Suppressor macrophage treated with lipopolysaccharide for 1 hour (primary cell): ENCODE measurements at regions not wholly inside any gene's neighbourhood (a gene's known extent, or its start where the extent isn't known, plus 50 kb on each side); places are given as distances from the start of the nearest gene placed in this dataset.

Experiments used
- DNase-seq, 3 donors: peaks; one replicate each; pipeline ENCODE4 v3.0.0-alpha.2; 2020 to 2022

- DNase-seq = no peak
These were observed 210.5 kb upstream of the PLEKHG7 start for GRCh38 chr12:92492291-92492690.

GRCh38 chr12:92489781-92490180 is 213.0 kb upstream of the PLEKHG7 start:
- DNase-seq = no peak

- peak in 1 of 3 donors; percentile 36 for DNase-seq
These were observed 214.1 kb upstream of the PLEKHG7 start for GRCh38 chr12:92488735-92489134.

- no peak for DNase-seq
These were observed 215.7 kb upstream of the PLEKHG7 start for GRCh38 chr12:92487138-92487485.

- DNase-seq = no peak
These were observed 216.2 kb upstream of the PLEKHG7 start for GRCh38 chr12:92486443-92487137.

- no peak for DNase-seq
These were observed 217.1 kb upstream of the PLEKHG7 start for GRCh38 chr12:92485351-92486348.

GRCh38 chr12:92482599-92482998 is 220.2 kb upstream of the PLEKHG7 start:
- peak; percentile 25 to 44 (median 36) for DNase-seq

GRCh38 chr12:92481066-92481465 is 221.7 kb upstream of the PLEKHG7 start:
- DNase-seq = no peak

- peak in 1 of 3 donors; percentile 34 for DNase-seq
These were observed 224.1 kb upstream of the PLEKHG7 start for GRCh38 chr12:92478692-92479091.

GRCh38 chr12:92476844-92477243 is 225.9 kb upstream of the PLEKHG7 start:
- DNase-seq = no peak

GRCh38 chr12:92473564-92473963 is 229.2 kb upstream of the PLEKHG7 start:
- no peak for DNase-seq

- DNase-seq = no peak
These were observed 230.6 kb upstream of the PLEKHG7 start for GRCh38 chr12:92472201-92472600.

- DNase-seq = no peak
These were observed 231.2 kb upstream of the PLEKHG7 start for GRCh38 chr12:92471551-92471950.

- no peak for DNase-seq
These were observed 232.2 kb upstream of the PLEKHG7 start for GRCh38 chr12:92470608-92471021.

GRCh38 chr12:92469837-92470236 is 233.0 kb upstream of the PLEKHG7 start:
- DNase-seq = no peak

- no peak for DNase-seq
These were observed 234.3 kb upstream of the PLEKHG7 start for GRCh38 chr12:92468358-92469020.

GRCh38 chr12:92467886-92468285 is 234.9 kb upstream of the PLEKHG7 start:
- DNase-seq = no peak

GRCh38 chr12:92466391-92467305 is 236.1 kb upstream of the PLEKHG7 start:
- peak; percentile 45 to 50 (median 46) for DNase-seq

- DNase-seq = no peak
These were observed 236.9 kb upstream of the PLEKHG7 start for GRCh38 chr12:92465786-92466295.

GRCh38 chr12:92464911-92465310 is 237.9 kb upstream of the PLEKHG7 start:
- no peak for DNase-seq

- no peak for DNase-seq
These were observed 239.6 kb upstream of the PLEKHG7 start for GRCh38 chr12:92463171-92463570.

- no peak for DNase-seq
These were observed 240.3 kb upstream of the PLEKHG7 start for GRCh38 chr12:92462527-92462926.
